Islet precursor cell (in vitro differentiated cells): ENCODE measurements at regions not wholly inside any gene's neighbourhood (a gene's known extent, or its start where the extent isn't known, plus 50 kb on each side); places are given as distances from the start of the nearest gene placed in this dataset.
A peak's percentile ranks its signal among the peaks of the same experiment; 100 is the strongest.

Experiments used
- DNase-seq: peaks from one replicate; pipeline ENCODE4 v3.0.0-alpha.2; 2018

DNA sequence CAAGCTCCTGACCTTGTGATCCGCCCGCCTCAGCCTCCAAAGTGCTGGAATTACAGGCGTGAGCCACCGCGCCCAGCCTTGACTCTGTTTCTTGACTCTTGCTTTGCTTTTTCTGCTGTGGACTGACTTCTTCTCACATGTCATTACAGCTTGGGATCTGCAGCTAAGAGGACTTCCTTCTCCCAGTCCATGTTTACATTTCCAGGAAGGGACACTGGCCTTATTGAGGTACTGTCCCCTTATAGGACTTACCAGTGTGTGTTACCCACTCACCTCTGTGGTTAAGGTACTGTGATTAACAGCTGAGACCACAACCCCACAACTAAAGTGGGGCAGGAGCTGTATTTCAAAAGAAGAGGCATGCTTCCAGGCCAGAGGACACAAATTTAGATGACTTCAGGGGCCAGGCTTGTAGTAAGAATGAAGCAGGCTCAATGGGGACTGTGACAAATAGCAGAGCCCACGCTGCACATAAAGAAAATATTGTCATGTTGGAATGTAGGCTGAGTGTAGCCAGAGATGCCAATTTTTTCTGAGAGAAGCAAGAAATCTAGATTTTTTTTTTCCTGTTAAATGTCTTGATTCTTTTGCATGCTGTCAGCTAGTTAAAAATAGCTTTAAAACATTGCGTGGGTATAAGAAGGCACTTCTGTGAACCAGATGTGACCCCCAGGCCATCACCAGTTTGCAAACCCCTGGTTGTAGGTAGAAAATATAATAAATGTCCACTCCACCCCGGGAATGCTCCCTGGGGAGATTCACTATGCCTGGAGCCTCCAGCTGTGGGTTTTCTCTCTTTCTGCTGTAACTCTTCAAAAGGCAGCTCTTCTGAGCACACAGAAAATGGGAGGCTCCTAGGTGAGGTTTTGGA lies 75.0 kb downstream of the PTPDC1 start:
- DNase-seq = peak; percentile 57

DNA sequence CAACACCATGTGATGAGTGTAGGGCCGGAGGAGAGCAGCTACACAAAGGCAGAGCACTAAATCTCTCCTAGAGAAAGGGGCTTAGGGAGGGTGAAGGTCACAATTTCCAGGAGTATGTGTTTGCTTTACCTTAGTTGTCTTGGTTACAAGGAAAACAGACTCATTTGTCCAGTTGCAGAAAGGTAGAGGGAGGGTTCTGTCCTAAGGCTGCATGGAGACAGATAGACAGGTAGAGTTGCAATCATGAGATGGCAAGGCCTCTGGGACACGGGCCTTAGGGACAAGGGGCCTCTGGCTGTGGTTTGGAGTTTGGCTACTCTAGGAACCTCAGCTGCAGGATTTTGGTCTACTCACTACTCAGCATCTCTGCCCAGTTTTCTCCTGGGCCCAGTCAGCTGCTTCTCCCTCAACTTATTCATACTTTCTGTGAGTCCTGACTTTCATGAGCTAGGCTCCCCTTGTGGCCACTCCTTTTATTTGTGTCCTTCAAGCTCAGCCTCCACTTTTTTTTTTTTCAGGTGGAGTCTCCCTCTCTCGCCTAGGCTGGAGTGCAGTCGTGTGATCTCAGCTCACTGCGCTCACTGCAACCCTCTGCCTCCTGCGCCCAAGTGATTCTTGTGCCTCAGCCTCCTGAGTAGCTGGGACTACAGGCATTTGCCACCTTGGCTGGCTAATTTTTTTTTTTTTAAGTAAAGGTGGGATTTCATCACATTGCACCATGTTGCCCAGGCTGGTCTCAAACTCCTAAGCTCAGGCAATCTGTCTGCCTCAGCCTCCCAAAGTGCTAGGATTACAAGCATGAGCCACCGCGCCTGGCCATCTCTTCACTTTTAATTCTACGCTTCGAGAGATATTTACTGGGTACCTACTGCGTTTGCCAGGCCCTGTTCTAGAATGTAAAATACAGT lies 76.6 kb downstream of the PTPDC1 start:
- no peak for DNase-seq

DNA sequence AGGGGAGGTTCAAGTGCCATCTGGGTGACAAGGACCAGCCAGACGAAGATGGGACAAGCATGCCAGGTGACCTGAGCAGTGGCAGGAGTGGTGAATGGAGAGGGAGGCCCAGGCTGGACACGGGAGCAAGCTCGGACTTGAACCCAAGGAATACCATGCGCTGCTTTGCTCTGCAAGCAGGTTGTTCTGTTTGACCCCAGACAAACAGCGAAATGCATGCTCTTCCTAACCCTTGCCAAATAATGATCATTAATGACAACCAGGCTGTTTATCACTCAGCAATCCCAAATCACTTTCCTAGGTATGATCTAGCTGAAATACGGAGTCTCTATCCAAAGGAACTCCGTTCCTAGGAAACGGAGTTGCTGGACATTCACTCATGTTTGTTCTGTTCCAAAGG lies 77.4 kb downstream of the PTPDC1 start:
- no peak for DNase-seq

DNA sequence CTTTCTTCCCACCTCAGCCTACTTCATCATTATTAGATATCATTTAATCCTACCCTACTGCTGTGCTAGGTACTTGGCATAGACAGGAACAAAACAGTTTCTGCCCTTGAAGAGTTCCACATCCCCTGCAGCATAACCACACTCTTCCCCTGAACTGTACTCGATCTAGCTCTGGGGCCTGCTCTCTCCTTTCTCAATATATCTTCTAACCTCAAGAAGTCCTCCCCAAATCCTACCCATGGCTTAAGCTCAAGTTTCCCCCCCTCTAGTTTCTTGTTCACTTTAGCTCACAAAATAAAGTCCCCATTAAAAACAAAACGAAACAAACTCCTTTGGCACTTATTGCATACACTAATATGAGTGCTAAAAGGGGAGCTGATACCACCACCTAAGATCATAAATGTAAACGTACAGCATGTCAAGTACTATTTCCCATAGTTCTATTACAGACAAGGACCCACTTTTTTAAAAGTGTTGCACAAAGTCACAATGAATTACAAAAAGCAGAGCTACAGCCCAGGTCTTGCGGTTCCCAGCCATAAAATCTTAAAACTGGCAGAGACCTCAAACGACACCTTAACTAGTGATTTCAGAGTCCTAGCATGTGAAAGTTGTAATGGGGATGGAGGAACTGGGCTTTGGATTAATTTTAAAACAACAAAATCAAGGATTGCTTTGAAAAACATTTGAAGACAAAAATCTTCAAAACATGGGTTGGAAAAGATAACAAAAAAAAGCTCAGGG lies 80.7 kb downstream of the PTPDC1 start:
- no peak for DNase-seq

DNA sequence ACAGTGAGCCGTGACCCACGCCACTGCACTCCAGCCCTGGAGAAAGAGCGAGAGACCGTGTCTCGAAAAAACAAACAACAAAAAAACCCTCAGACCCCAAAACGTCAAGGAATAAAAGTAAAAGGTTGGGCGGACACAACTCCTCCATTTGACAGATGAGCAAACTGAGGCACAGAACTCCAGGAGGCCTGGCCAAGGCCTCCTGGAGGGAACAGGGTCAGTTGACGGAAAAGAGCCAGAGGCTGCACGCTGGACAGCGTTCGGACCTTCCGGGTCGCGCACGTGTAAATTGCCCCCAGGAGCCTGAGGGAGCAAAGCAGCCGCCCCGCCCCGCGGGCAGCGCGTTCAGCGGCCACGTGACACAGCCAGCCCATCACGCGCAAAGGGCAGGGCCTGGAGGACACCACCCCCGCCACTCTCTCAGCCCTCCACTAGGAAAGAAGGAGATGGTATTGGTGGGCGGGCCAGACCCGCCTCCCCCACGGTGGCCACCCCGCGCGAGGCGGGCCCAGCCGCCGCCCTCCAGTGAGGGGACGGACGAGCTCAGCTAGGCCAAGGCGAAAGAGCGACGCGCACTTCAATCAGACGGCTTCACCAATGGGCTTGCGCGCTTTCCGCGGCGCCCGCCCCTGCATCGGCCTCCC lies 81.5 kb downstream of the PTPDC1 start:
- DNase-seq = peak; percentile 100

DNA sequence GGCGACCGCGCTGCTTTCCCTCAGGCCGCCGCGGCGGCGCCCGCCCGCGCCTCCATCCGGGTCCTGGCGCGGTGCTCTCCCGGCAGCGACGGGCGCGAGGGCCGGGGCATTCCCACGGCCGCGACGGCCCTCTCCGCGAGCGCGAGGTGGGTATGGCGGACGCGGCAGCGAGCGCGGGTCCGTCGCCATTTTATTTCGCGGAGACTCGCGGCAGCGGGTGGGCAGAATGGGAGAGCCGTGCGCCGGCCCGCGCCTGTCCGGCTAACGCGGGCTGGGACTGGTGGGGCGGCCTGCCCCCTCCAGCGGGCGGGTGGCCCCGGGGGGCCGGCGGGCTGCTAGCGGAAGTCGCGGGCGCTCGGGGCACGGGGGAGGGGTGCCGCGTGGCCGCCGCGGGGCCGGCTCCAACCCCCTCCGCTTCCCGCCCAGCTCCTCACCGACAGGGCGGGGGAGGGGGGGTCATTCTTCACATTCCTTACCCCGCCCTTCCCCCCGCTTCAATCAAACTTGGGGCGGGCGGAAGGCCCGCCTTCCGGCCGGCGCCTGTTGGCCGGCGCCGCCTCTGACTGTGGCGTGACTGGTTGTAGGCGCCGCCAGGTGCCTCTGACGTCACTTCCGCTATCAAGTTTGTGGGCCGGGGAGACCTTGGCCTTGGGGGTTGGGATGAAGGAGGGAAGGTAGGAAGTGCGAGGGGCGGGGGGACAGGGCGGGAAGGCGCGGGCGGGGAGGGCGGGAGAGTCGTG lies 82.1 kb downstream of the PTPDC1 start:
- peak; percentile 99 for DNase-seq

DNA sequence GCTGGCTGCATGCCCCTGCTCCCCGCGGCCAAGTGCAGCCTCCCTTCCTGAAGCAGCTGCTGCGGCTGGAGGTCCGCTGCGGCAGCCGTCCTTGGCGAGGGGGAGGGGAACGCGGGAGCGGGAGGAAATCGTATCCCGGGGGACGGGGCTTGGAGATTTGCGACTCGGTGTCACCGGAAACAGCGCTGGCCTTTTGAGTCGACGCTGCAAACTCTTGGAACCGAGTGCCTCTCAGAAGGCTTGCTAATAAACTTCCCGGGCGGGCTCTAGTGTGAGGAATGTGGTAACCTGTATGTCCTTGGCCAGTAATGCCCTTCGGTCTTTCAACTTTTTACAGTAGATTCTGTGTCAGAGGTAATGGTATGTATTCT lies 82.7 kb downstream of the PTPDC1 start:
- no peak for DNase-seq

DNA sequence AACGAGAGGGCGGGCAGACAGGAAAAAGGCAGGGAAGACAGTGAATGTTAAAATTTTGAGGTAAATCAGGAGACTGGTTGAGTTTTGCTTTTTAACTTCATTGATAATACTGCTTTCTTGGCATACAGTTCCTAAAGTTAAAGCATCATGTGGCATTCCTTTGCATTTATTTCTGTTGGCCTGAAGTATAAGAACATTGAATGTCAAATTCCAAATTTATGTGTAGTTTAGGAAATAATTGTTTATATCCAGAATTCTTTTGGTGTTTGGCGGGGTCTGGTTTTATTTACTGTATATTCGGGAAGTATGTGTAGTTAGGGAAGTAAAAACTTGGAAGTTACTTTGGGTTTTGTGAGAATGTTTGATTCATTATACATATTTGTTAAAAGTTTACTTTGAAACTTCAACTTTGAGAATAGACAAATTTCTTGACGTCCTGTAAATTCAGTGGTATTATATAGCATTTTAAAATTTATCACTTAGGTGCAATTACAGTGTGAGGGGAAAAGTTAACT lies 83.2 kb downstream of the PTPDC1 start:
- DNase-seq = no peak

DNA sequence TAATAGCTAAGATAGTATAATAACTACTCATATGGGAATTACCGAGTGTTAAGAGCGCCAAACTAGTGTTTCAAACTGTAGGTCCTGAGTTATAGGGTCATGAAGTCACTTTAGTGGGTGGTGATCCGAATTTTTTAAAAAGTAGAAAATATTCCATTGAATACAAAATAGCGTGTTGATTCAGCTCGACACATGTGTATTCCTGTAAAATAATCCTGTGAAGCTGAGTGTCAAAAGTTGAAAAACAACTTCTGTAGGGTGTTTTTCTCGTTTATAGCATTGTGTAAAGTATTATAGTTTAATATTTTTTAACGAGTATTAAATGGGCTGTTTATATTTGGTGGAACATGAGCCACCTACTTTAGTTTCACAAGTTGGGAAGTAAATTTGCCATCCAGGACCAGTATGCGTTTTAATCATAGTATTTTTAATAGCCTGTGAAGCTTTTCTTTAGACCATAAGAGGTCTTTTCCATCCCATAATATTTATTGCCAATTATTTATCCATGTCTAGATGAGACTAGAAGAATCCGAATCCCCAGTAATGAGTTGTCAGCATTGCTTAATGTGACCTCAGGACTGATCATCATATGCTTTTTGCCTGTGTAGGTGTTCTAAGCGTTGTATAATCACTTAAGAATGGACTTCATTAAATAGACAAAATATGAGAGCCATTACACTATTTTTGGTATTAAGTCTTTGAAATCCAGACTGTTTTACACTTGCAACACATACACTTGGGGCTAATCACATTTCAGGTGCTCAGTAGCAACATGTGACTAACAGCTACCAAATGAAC lies 84.1 kb downstream of the PTPDC1 start:
- no peak for DNase-seq

DNA sequence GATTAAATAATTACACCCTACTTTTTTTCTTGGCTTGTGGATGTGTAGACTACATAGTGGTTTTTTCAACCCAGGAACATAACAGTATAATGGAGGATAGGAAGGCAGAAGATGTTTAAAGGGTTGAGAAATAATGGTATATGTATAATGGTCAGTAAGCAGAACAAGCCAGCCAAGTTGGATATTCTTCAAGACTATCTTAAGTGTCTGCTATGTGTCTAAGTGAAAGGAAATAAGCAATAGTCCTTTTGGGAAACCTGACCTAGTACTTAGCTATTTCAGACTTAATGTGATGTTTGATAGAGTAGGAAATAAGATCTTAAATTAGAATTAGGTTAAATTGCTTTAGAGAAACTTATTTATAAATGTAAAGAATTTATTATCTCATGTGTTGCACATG lies 85.7 kb downstream of the PTPDC1 start:
- DNase-seq = no peak

DNA sequence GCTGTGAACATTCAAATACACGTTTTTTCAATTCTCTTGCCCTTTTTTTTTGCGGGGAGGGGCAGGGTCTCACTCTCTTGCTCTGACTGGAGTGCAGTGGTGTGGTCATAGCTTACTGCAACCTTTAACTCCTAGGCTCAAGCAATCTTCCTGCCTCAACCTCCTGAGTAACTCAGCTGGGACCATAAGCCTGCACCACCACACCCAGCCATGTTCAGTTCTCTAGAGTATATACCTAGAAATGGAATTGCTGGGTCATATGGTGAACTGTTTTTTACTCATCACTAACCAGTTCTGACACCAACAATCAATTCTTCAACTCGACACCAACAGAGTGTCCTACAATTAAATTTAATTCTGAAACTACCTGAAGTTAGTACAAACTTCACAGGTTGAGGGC lies 85.5 kb upstream of the ZNF169 start:
- no peak for DNase-seq

DNA sequence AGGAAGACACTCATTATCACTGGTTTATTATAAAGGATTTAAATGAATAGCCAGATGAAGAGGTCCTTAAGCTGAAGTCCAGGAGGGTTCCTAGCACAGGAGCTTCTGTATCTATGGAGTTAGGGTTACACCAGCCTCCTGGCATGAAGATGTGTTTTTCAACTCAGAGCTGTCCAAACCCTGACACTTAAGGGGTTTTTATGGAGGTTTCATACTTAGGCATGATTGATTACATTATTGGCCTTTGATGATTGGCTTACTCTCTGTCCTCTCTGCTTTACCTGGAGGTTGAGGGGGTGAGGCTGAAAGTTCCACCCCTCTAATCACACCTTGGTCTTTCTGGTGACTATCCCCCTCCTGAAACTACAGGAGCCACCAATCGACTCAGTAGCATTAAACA lies 84.9 kb upstream of the ZNF169 start:
- DNase-seq = no peak

DNA sequence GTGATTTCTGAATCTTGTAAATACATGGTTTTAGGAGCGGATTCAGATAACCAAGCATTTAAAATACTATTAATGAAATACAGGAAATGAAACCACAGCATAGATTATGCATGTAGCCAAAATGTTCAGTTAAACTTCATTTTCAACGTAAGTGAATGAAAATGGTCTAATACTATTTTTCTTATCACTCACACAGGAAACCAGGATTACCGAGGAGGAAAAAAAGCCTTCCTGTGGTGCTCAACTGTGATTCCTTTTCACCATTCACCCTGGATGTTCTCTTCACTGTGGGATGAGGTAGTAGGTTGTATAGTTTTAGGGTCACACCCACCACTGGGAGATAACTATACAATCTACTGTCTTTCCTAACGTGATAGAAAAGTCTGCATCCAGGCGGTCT lies 83.4 kb upstream of the ZNF169 start:
- DNase-seq = no peak

DNA sequence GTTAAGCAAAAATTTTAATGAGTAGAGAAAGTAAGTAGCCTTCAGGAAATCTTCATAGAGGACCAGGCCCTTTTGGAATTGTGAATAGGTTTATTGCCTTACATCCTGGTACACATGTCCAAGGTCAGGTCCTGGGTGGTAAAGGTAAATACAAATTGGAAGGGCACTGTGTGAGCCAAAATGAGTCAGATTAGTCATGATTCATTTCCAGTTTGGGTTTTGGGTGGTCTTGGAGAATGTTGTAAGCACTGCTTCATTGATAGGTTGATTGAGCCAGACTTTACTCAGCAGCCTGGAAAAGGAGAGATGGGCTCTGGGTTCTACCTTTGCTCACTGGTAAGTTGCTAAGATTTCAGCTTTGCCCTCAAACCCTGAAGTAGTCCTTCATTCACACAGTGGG lies 82.5 kb upstream of the ZNF169 start:
- no peak for DNase-seq

DNA sequence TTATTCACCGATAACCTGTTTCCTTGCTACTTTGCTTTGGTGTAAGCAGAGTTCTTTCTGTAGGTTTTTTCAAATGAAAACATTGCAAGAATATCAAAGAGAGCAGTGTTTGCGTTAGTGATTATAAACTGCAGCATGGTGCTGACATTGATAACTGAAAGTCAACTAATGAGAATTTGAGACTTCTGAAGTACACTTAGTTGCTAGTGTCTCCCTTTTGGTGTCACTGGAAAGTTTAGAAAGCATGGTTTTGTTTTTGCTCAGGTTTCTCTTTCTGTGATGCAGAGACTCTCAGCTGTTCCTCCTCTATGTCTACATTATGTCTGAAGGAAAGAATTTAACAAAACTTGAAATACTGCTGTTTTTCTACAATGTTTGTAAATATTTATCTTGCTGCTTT lies 80.2 kb upstream of the ZNF169 start:
- no peak for DNase-seq

DNA sequence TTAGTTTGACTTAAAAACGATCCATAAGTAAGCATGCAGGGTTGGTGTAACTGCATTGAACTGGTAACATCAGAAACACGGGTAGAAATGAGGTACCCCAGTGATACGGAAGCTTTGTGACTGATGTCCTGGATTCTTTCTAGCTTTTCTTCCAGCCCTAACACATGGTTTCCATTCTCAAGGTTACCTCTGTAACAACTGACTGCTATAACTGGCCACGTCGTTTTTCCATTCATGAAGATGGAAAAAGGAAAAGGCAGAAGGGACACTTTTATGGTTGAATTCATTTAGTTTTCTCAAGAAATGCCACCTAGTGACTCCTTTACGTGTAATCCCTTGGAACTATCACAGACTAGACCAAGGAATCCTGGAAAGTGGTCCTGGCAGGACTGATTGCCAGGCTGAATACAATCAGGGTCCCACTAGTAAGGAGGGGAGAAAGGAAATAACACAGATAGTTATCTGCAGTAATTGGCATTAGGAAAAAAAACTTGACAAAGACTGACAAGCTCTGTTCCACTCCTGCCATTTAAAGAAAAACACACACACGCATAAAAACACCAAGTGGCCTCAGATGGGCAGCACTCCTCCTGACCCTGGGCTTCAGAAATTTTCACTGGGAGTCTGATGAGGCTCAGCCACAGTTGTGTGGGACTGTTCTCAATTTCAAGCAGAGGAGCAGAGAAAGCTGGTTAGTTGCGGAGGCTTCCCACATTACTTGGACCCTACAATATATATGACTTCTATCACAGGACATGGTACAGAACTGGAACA lies 77.5 kb upstream of the ZNF169 start:
- DNase-seq = no peak

DNA sequence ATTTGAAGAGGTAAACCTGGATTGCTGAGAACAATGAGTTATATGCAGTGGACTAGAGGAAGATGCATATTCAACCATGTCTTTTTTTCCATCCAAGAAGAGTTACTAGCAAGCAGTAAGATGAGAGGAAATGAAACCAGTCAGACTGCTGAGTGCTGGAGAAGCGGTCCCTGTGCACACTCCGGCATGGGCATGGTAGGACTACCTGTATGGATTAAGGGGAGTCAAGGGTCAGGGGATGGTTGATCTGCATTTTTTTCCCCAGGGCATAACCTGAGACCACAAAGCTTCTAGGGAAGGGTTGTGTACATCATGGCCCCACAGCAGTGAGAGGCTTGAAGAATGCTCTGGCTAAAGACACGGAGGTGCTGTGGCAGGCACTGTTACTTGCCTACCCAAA lies 76.6 kb upstream of the ZNF169 start:
- no peak for DNase-seq

DNA sequence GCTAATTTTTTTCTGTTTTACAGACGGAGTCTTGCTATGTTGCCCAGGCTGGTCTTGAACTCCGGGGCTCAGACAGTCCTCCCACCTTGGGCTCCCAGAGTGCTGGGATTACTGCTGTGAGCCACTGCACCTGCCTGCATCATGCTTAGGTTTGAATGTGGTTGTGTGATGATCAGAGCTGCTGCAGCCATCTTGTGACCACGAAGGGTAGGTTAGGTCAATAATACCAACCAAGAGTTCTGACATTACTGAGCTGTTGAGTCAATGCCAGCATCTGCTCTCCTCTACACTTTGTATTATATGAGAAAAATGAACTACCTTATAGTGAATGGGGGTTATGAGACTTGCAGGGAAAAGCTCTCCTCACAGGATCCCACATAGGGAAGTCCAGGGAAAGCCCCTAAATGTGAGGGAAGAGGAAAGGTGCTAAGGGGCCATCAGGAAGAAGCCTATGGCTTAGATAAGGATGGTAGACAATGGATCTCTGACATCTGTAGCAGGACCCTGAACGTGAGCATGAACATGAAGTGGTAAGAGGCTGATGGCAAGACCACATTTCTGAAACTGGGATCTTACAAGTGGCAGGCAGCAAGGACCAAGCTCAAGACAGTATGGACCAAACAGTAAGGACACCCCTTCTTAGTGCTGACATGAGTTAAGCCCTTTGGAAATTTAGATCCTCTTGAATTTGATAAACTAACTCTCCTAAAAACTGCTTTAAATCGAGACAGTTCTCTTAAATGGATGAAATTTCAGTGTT lies 75.7 kb upstream of the ZNF169 start:
- DNase-seq = no peak

DNA sequence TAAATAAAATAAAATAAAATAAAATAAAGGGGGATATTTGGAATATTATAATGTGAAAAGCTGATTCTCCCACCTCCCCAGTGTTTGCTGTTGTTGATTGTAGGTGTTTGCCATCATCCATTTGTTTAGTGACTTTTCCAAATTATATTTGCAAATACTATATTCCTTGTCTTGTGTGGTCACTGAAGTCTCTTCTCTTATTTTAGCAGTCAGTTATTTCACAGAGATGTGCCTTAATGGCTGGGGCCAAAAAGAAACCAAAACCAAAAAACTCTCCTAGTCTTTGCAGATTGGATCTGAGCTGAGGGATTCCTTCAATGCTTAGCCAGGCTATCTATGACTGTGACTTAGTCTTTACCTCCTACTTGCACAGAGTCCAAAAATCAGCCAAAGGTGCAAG lies 70.9 kb upstream of the ZNF169 start:
- DNase-seq = no peak
